Liver (tissue), 3 donors: ENCODE measurements at regions not wholly inside any gene's neighbourhood (a gene's known extent, or its start where the extent isn't known, plus 50 kb on each side); places are given as distances from the start of the nearest gene placed in this dataset.

Source experiments
- CTCF ChIP-seq: fragments of 150-350 bp; IDR thresholded peaks from 2 replicates; pipeline ENCODE4 v1.5.1; 2017; ENCODE audit warnings: improper control_type of control experiment, low read depth, low read length; ENCODE audit not compliant: missing input control
- RAD21 ChIP-seq, 2 donors: IDR thresholded peaks; 2 replicates each; pipeline ENCODE4 v1.6.1; 2016; ENCODE audit warnings: antibody characterized with exemption in 2 of 2, mild to moderate bottlenecking in 2 of 2
- RXRA ChIP-seq, 2 donors: IDR thresholded peaks; 2 replicates each; pipeline ENCODE4 v1.6.1; 2017 to 2018; ENCODE audit warnings: antibody characterized with exemption in 2 of 2, mild to moderate bottlenecking in 1 of 2
- TAF1 ChIP-seq: conservative IDR thresholded peaks from 2 replicates; pipeline ENCODE4 v1.6.1; 2016; ENCODE audit warnings: antibody characterized with exemption, mild to moderate bottlenecking
- ZBTB33 ChIP-seq: IDR thresholded peaks from 2 replicates; pipeline ENCODE4 v1.6.1; 2016; ENCODE audit warnings: antibody characterized with exemption
- donor health status: healthy.
- donor health status: healthy.

GRCh38 chr2:204152616-204153015 is 216.1 kb downstream of the ICOS start:
- TF ChIP-seq RXRA (IDR thresholded peaks at IDR 0.05) (no peak), CTCF (no peak), RAD21 (IDR thresholded peaks at IDR 0.05) (no peak), ZBTB33 (no peak), TAF1 (no peak)
